HG02763 (cell line): ENCODE measurements at regions not wholly inside any gene's neighbourhood (a gene's known extent, or its start where the extent isn't known, plus 50 kb on each side); places are given as distances from the start of the nearest gene placed in this dataset.
"Not testable (repeated sequence)": the region's sequence is repeated elsewhere in the genome, so short reads cannot be mapped to it uniquely, and the experiment has no call there.

Experiments
- ATAC-seq: cut with Tn5 transposase; IDR thresholded peaks from one replicate; pipeline ENCODE4 v1.9.1; 2021; ENCODE audit warnings: mild to moderate bottlenecking, moderate library complexity; ENCODE audit not compliant: unreplicated experiment

GRCh38 chr5:54885636-54886035, 99.8 kb downstream of the ESM1 start:
- no peak for ATAC-seq

GRCh38 chr5:54884195-54884536, 101.2 kb downstream of the ESM1 start:
- no peak for ATAC-seq

- ATAC-seq = no peak
Measured at GRCh38 chr5:54883374-54884194, 101.8 kb downstream of the ESM1 start.

- no peak for ATAC-seq
Measured at GRCh38 chr5:54882841-54883240, 102.6 kb downstream of the ESM1 start.

- ATAC-seq = no peak
Measured at GRCh38 chr5:54882101-54882500, 103.3 kb downstream of the ESM1 start.

- ATAC-seq = no peak
Measured at GRCh38 chr5:54881286-54882005, 103.9 kb downstream of the ESM1 start.

GRCh38 chr5:54876976-54877375, 108.4 kb downstream of the ESM1 start:
- no peak for ATAC-seq

- ATAC-seq = no peak
Measured at GRCh38 chr5:54876556-54876955, 108.8 kb downstream of the ESM1 start.

- no peak for ATAC-seq
Measured at GRCh38 chr5:54874337-54875021, 110.9 kb downstream of the ESM1 start.

- no peak for ATAC-seq
Measured at GRCh38 chr5:54873691-54874090, 111.7 kb downstream of the ESM1 start.

- no peak for ATAC-seq
Measured at GRCh38 chr5:54872810-54873209, 112.6 kb downstream of the ESM1 start.

GRCh38 chr5:54870271-54870670, 115.1 kb downstream of the ESM1 start:
- ATAC-seq = no peak

GRCh38 chr5:54869691-54870090, 115.7 kb downstream of the ESM1 start:
- ATAC-seq = no peak

- no peak for ATAC-seq
Measured at GRCh38 chr5:54868511-54869483, 116.6 kb downstream of the ESM1 start.

GRCh38 chr5:54867310-54867944, 118.0 kb downstream of the ESM1 start:
- ATAC-seq = no peak

- not testable (repeated sequence) for ATAC-seq
Measured at GRCh38 chr5:54864911-54865515, 120.4 kb downstream of the ESM1 start.

GRCh38 chr5:54862036-54862435, 123.4 kb downstream of the ESM1 start:
- no peak for ATAC-seq

GRCh38 chr5:54861212-54861894, 124.0 kb downstream of the ESM1 start:
- ATAC-seq = no peak

- ATAC-seq = no peak
Measured at GRCh38 chr5:54860321-54860720, 125.1 kb downstream of the ESM1 start.
